Endothelial cell of umbilical vein (primary cell): ENCODE measurements at regions not wholly inside any gene's neighbourhood (a gene's known extent, or its start where the extent isn't known, plus 50 kb on each side); places are given as distances from the start of the nearest gene placed in this dataset.

Source experiments
- BruUV-seq: library from RNA; stranded (reverse); fragments of 400-500 nt; replicated peaks from 2 replicates; lab custom pipeline; 2021; lab: Mats Ljungman, UMichigan
- CTCF ChIA-PET: fragments of 300-600, 350-600 bp; sonication (Branson Sonifier 250); formaldehyde crosslinking; loops from one replicate; lab custom pipeline; 2021; ENCODE audit warnings: antibody characterized with exemption, inconsistent platforms; lab: Charles Lee
- POLR2A ChIA-PET: fragments of 300-600, 350-600 bp; sonication (Branson Sonifier 250); formaldehyde crosslinking; loops from one replicate; lab custom pipeline; 2021; ENCODE audit warnings: antibody characterized with exemption, inconsistent platforms; lab: Charles Lee
- DNase-seq: peaks from one replicate; pipeline ENCODE4 v3.0.0-alpha.2; 2011; ENCODE audit warnings: low read depth, low spot score
- FAIRE-seq: peaks from 2 replicates; lab custom pipeline; 2011; peaks lifted over from hg19 to GRCh38; lab: Jason Lieb, UNC
- H2AFZ ChIP-seq: 2 replicates; pipeline ENCODE4 v1.6.0; 2012; ENCODE audit warnings: low read depth, low read length, control low read depth, inconsistent platforms
- H3K27ac ChIP-seq: 2 replicates; pipeline ENCODE4 v1.5.1; 2011; ENCODE audit warnings: low read depth, mild to moderate bottlenecking, control low read depth, low read length, moderate library complexity; ENCODE audit not compliant: insufficient read depth
- H3K27me3 ChIP-seq, 2 experiments: 2 replicates each; pipeline versions ENCODE4 v1.6.0 to v1.6.1; 2011; ENCODE audit warnings: low read length in 2 of 2, mixed read lengths in 1 of 2; ENCODE audit not compliant: control insufficient read depth in 2 of 2, insufficient read depth in 2 of 2
- H3K36me3 ChIP-seq, 2 experiments: 2 replicates in 1 of 2; 3 replicates in 1 of 2; pipeline ENCODE4 v1.5.1; 2011; ENCODE audit warnings: low read length in 2 of 2, mild to moderate bottlenecking in 1 of 2, moderate library complexity in 1 of 2; ENCODE audit not compliant: control insufficient read depth in 2 of 2, insufficient read depth in 2 of 2; ENCODE audit errors: extremely low read depth in 1 of 2
- H3K4me1 ChIP-seq: 3 replicates; pipeline ENCODE4 v1.5.1; 2011; ENCODE audit warnings: mild to moderate bottlenecking, low read length; ENCODE audit not compliant: control insufficient read depth, insufficient read depth; ENCODE audit errors: extremely low read depth
- H3K4me2 ChIP-seq: 2 replicates; pipeline ENCODE4 v1.6.1; 2011; ENCODE audit warnings: low read length, control low read depth, mixed read lengths; ENCODE audit not compliant: insufficient read depth
- H3K4me3 ChIP-seq, 3 experiments: fragments of 200-600 bp in 1 of 3; sonication (generic), shearing (Covaris generic) in 1 of 3; replicated peaks in 1 of 3; 2 replicates each; pipeline ENCODE4 v1.5.1; 2011 to 2016; ENCODE audit warnings: control low read depth in 3 of 3, low read length in 3 of 3, mild to moderate bottlenecking in 2 of 3, inconsistent platforms in 1 of 3, low read depth in 1 of 3, moderate library complexity in 1 of 3; ENCODE audit not compliant: insufficient read depth in 1 of 3
- H3K79me2 ChIP-seq: 2 replicates; pipeline ENCODE4 v1.6.0; 2012; ENCODE audit warnings: low read length, inconsistent platforms; ENCODE audit not compliant: control insufficient read depth, insufficient read depth
- H3K9ac ChIP-seq: replicated peaks from 2 replicates; pipeline ENCODE3; 2011; ENCODE audit warnings: low read length, control low read depth; ENCODE audit not compliant: insufficient read depth; ENCODE audit errors: extremely low read depth
- H3K9me1 ChIP-seq: replicated peaks from 3 replicates; pipeline ENCODE4 v1.6.0; 2011; ENCODE audit warnings: mild to moderate bottlenecking, low read length; ENCODE audit not compliant: control insufficient read depth, insufficient read depth; ENCODE audit errors: extremely low read depth
- H3K9me3 ChIP-seq: replicated peaks from 2 replicates; pipeline ENCODE4 v1.5.1; 2012; ENCODE audit warnings: low read length, inconsistent platforms; ENCODE audit not compliant: control insufficient read depth, insufficient read depth
- H4K20me1 ChIP-seq: replicated peaks from 2 replicates; pipeline ENCODE3; 2011; ENCODE audit warnings: mild to moderate bottlenecking, low read length; ENCODE audit not compliant: control insufficient read depth, insufficient read depth; ENCODE audit errors: extremely low read depth
- EZH2 ChIP-seq: IDR thresholded peaks from 2 replicates; pipeline ENCODE4 v1.6.1; 2012; ENCODE audit warnings: borderline replicate concordance, low read depth, mild to moderate bottlenecking, moderate library complexity, low read length, inconsistent platforms; ENCODE audit not compliant: severe bottlenecking
- FOS ChIP-seq: IDR thresholded peaks from 2 replicates; pipeline ENCODE4 v1.6.1; 2011; ENCODE audit warnings: mild to moderate bottlenecking, low read length, moderate library complexity, borderline replicate concordance; ENCODE audit not compliant: insufficient read depth
- GATA2 ChIP-seq: IDR thresholded peaks from 2 replicates; pipeline ENCODE4 v1.7.0; 2011; ENCODE audit warnings: low read depth, mild to moderate bottlenecking, moderate library complexity, mixed read lengths, low read length; ENCODE audit not compliant: insufficient read length, insufficient read depth
- JUN ChIP-seq: IDR thresholded peaks from 2 replicates; pipeline ENCODE4 v1.6.1; 2011; ENCODE audit warnings: borderline replicate concordance, low read depth; ENCODE audit not compliant: insufficient read length, insufficient read depth
- MYC ChIP-seq: IDR thresholded peaks from one replicate; pipeline ENCODE4 v1.6.1; 2011; ENCODE audit warnings: mild to moderate bottlenecking, low read depth, low read length
- POLR2A ChIP-seq: IDR thresholded peaks from 2 replicates; pipeline ENCODE4 v1.6.1; 2012; ENCODE audit warnings: low read depth, mild to moderate bottlenecking, control low read depth, low read length
- POLR2AphosphoS5 ChIP-seq: IDR thresholded peaks from 2 replicates; pipeline ENCODE4 v1.6.1; 2012; ENCODE audit warnings: low read depth, mild to moderate bottlenecking, control low read depth, low read length, moderate library complexity; ENCODE audit not compliant: insufficient read depth
- dilution Hi-C: fragments of 300-500 bp; cut with MboI; formaldehyde crosslinking; loops from one replicate; pipeline ENCODE4 v1.15.0; 2019; ENCODE audit warnings: low sequenced_read_pairs; ENCODE audit not compliant: extremely low pct_ligation_motif_present
- intact Hi-C: fragments of 100-400 bp; cut with micrococcal nuclease; formaldehyde crosslinking; loops from one replicate; pipeline ENCODE4 v1.10.0; 2022
- TF ChIP-seq, protein P1 (sequence below): IDR thresholded peaks from 2 replicates; pipeline ENCODE4 v1.6.1; 2011; ENCODE audit not compliant: insufficient read depth, insufficient read length
- TF ChIP-seq, protein P2 (sequence below), 2 donors: IDR thresholded peaks; 1 replicate in 1 of 2; 2 replicates in 1 of 2; pipeline ENCODE4 v1.5.1; 2011; ENCODE audit warnings: low read length in 2 of 2, mild to moderate bottlenecking in 2 of 2, moderate library complexity in 2 of 2, control low read depth in 1 of 2, inconsistent platforms in 1 of 2, low read depth in 1 of 2; ENCODE audit not compliant: insufficient read depth in 1 of 2; ENCODE audit errors: extremely low read depth in 1 of 2

DNA sequence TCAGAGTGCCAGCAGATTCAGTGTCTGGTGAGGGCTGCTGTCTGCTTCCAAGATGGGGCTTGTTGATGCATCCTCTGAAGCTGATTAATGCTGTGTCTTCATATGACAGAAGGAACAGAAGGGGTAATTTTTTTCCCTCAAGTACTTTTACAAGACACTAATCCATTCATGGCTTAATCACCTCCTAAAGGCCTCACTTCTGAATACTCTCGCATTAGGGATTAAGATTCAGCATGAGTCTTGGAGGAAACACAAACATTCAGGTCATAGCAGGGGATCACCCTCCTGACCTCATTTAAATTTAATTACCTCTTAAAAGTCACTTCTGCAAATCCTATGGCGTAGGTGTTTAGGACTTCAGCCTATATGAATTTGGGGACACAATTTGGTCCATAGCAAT lies 1145.5 kb upstream of the PCDH10 start:
- CTCF ChIA-PET = no interaction called here

More for the DNA sequence above, 1145.5 kb upstream of the PCDH10 start:
- Histone ChIP-seq H4K20me1 (no peaks in the 10 kb centered on the region), H2AFZ (no peak overlapping the region), H3K4me2 (no peak overlapping the region), H3K4me3 (no peak overlapping the region), H3K79me2 (no peaks in the 10 kb centered on the region), H3K9me1 (no peaks in the 10 kb centered on the region), H3K27ac (no peak overlapping the region), H3K4me1 (no peaks in the 10 kb centered on the region), H3K27me3 (no peaks in the 10 kb centered on the region), H3K36me3 (no peaks in the 10 kb centered on the region), H3K9ac (no peak overlapping the region), H3K9me3 (no peaks in the 10 kb centered on the region)
- TF ChIP-seq EZH2 (no peak), MYC (no peak), GATA2 (no peak), FOS (no peak), POLR2A (no peak), POLR2AphosphoS5 (no peak), JUN (no peak)
- TF ChIP-seq, protein P1, sequence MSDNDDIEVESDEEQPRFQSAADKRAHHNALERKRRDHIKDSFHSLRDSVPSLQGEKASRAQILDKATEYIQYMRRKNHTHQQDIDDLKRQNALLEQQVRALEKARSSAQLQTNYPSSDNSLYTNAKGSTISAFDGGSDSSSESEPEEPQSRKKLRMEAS = no peak
- TF ChIP-seq, protein P2, sequence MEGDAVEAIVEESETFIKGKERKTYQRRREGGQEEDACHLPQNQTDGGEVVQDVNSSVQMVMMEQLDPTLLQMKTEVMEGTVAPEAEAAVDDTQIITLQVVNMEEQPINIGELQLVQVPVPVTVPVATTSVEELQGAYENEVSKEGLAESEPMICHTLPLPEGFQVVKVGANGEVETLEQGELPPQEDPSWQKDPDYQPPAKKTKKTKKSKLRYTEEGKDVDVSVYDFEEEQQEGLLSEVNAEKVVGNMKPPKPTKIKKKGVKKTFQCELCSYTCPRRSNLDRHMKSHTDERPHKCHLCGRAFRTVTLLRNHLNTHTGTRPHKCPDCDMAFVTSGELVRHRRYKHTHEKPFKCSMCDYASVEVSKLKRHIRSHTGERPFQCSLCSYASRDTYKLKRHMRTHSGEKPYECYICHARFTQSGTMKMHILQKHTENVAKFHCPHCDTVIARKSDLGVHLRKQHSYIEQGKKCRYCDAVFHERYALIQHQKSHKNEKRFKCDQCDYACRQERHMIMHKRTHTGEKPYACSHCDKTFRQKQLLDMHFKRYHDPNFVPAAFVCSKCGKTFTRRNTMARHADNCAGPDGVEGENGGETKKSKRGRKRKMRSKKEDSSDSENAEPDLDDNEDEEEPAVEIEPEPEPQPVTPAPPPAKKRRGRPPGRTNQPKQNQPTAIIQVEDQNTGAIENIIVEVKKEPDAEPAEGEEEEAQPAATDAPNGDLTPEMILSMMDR (IDR thresholded peaks at IDR 0.05; ENCODE audit: extremely low read depth in 1 of 2, insufficient read depth in 1 of 2, low read depth in 1 of 2, low read length in 2 of 2) = no peak
- POLR2A ChIA-PET = no interaction called here
- no TSS peak for BruUV-seq
- FAIRE-seq (no peak), DNase-seq (no peak)
- intact Hi-C loops = no loop called here
- dilution Hi-C loops = no loop called here
